C4-2B (cell line): ENCODE measurements at regions not wholly inside any gene's neighbourhood (a gene's known extent, or its start where the extent isn't known, plus 50 kb on each side); places are given as distances from the start of the nearest gene placed in this dataset.

ENCODE experiments used
- H3K27ac ChIP-seq: fragments of 450-650 bp; 2 replicates; pipeline ENCODE4 v1.5.1; 2017
- ZFX ChIP-seq: fragments of 450-650 bp; IDR thresholded peaks from 2 replicates; pipeline ENCODE4 v1.6.1; 2017
- TF ChIP-seq, protein P1 (sequence below): fragments of 450-650 bp; conservative IDR thresholded peaks from 2 replicates; pipeline ENCODE4 v1.5.1; 2017; ENCODE audit warnings: mild to moderate bottlenecking

DNA sequence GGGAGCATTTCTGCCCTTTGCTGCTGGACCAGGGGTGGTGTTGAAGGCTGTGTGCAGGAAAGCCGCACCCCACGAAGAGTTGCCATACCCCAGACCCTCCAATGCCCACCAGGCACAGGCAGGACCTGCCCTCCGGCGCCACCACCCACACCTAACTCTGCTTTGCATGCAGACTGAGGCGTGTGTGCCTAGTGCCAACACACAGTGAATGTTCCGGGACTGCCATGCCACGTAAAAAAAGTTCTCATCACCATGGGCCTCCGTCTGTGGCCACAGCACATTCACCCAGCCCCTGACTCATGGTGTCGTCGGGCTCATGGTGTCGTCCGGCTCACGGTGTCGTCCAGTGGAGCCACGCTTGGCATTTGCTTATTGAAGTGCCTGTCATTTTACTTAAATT lies 184.9 kb upstream of the RAB6C start:
- no peak overlapping the region for H3K27ac ChIP-seq
- TF ChIP-seq, protein P1, sequence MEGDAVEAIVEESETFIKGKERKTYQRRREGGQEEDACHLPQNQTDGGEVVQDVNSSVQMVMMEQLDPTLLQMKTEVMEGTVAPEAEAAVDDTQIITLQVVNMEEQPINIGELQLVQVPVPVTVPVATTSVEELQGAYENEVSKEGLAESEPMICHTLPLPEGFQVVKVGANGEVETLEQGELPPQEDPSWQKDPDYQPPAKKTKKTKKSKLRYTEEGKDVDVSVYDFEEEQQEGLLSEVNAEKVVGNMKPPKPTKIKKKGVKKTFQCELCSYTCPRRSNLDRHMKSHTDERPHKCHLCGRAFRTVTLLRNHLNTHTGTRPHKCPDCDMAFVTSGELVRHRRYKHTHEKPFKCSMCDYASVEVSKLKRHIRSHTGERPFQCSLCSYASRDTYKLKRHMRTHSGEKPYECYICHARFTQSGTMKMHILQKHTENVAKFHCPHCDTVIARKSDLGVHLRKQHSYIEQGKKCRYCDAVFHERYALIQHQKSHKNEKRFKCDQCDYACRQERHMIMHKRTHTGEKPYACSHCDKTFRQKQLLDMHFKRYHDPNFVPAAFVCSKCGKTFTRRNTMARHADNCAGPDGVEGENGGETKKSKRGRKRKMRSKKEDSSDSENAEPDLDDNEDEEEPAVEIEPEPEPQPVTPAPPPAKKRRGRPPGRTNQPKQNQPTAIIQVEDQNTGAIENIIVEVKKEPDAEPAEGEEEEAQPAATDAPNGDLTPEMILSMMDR = no peak
- no peak for TF ChIP-seq ZFX

DNA sequence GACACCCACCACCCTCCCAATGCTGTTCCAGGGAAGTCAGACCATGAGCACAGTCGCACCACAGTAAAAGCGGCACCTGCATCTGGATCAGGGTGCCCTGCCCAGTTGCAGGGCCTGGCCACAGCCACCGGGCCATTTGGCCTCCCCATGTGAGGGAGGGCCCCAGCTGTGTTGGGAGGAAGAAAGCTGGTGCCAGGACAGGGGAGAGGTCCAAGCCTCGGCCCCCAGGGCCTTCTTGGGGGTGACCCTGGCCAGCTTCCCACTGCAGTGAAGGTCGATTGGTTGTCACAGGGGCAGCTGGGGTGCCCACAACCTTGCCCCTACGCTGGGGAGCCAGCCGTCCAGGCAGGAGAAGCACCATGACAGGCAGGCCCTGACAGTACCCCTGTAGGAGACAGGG lies 183.2 kb upstream of the RAB6C start:
- TF ChIP-seq, protein P1 = no peak
- TF ChIP-seq ZFX = no peak
- no peak overlapping the region for H3K27ac ChIP-seq

DNA sequence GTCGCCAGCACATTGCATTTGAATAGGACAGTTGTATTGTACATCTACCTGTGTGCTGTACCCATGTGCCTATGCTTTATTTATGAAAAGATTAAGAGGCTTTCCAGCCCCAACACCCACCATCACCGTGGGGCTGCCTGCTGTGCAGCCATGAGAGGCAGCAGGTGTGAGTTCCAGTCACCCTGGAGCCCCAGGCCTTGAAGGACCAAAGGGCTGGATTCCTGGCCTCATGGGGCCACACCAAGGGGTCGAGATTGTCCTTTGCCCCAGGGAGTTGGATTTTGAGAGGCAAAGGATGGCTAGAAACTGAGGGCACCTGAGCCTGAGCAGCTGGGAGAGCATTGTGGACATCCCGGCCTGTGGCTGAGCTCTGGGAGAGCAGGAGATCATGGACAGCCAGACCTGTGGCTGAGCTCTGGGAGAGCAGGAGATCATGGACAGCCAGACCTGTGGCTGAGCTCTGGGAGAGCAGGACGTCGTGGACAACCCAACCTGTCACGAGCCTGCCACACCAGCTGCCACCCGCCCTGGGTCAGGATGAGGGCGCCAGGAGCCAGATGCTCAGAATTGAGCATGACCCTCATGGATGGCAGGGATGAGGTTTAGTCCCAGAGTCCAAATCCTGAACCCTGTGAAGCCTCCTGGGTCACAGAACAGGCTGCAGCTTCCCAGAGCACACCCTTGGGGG lies 182.5 kb upstream of the RAB6C start:
- TF ChIP-seq, protein P1 = no peak
- TF ChIP-seq ZFX = no peak
- H3K27ac ChIP-seq = no peak overlapping the region

DNA sequence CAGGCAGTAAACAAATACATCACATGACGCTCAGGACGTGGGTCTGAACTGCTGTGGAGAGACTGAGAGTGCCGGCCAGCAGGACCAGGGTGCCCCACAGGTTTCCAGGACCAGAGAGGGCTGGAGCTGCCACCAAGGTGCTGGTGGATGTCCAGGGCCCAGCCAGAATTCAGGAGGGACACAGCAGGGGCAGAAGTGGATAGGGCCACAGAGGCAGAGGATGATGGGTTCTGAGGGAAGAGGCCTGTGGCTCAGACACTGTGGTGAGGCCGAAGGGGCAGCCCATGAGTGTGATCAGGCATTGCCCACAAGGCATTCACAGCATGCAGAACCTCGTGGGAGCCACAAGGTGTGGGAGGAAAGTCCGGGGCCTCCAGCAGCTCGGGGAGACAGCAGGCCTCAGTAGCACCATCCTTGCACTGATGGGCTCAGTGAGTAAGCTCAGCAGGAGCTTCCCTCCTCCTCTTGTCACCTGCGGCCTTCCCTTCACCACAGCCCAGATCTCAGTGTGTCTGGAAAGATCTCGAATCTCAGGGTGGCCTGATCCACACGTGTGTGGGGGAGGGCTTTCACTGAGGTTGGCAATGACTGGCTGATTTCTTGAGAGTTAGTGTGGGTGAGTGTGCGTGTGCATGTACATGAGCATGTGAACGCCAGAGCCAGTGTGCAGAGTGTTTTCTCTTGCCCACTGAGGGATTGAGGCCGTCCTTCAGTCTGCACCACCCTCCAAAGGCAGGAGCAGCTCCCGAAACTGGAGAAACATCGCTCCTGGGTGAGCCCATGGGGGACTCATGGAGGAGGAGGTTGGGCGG lies 181.8 kb upstream of the RAB6C start:
- no peak overlapping the region for H3K27ac ChIP-seq
- TF ChIP-seq, protein P1 = no peak
- no peak for TF ChIP-seq ZFX

DNA sequence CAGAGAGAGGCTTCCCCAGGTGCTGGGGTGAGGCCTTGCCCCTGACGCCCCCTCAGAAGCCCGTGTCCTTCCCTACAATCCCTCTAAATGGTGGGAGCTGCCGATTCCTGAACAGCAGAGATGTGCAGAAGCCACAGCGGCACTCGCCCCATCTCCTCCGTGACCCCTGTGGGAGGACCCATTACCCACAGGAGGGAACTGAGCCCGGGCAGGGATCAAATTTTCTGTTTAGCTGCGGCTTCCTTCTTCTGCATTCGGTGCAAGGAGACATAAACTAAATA lies 181.2 kb upstream of the RAB6C start:
- TF ChIP-seq ZFX = no peak
- H3K27ac ChIP-seq = no peak overlapping the region

DNA sequence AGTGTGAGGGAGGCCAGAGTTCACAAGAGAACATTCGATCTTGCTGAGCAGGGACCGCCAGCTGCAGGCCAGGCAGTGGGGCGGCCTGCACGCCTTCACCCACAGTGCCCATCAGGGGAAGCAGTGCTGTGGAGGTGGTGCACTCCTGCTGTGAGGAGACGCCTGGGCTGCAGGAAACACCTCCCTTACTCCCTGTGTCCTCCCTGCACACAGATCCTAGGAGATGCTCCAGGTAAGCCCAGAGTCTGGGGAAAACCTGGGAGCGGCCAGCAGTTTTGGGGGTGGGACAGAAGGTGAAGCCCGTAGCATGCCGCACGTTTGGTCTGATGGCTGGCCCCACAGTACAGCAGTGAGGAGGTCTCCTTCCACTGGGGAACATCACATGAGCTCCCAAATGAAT lies 180.8 kb upstream of the RAB6C start:
- H3K27ac ChIP-seq = no peak overlapping the region
- TF ChIP-seq ZFX = no peak
- TF ChIP-seq, protein P1 = no peak

DNA sequence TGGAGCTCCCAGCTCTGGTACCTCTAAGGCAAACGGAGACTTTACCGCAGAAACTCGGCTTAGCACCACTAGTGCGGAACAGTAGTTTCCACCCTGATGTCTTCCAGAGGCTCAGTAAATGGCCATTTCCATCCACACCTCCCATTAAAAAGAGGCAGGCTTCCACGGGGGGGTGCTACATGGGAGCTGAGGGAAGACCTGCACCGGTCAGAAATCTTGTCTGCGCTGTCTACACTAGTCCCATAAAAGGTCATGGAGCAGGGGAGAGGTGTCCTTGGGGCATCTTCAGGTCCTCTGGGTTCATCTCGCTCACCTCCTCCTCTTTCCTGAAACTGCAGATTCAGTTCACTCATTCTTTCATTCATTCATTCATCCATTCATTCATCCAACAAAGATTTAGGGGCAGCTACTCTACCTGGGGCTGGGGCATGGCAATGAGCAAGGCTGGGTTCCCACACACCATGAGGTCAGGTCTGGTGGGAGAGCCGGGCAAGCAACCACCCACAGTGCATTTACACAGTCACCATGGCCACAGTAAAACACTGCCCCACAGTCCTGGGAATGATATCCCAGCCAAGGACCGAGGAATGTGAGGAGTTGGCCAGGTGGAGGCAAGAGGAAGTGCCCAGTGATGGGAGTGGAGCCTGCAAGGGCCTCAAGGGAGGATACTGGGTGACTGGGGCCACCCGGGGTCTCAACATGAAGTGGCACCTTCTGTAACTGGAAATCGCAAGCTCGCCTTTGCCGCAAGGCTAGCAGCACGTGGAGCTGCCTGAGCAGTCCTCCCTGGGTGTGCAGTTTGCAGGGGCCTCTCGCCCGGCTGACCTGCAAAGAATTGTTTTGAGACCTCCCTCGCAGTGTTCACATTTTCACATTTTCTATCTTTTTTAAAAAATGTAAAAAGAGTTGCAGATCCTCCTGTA lies 180.2 kb upstream of the RAB6C start:
- TF ChIP-seq, protein P1 = no peak
- no peak for TF ChIP-seq ZFX
- H3K27ac ChIP-seq = no peak overlapping the region
